Tibial artery (tissue), 4 donors: ENCODE measurements at regions not wholly inside any gene's neighbourhood (a gene's known extent, or its start where the extent isn't known, plus 50 kb on each side); places are given as distances from the start of the nearest gene placed in this dataset.

ENCODE experiments used
- DNase-seq, 2 donors: peaks; one replicate each; pipeline ENCODE4 v3.0.0-alpha.2; 2019
- H3K27ac ChIP-seq, 2 donors: fragments of 200-600 bp; sonication (generic) in 1 of 2; 1 replicate in 1 of 2; 2 replicates in 1 of 2; pipeline ENCODE4 v1.5.1; 2018 to 2019; ENCODE audit warnings: mild to moderate bottlenecking in 1 of 2
- H3K27me3 ChIP-seq, 2 donors: fragments of 200-600 bp; sonication (generic) in 1 of 2; one replicate each; pipeline versions ENCODE4 v1.5.1 to v1.6.0; 2016 to 2019
- H3K36me3 ChIP-seq, 3 donors: fragments of 200-600 bp; sonication (generic) in 2 of 3; one replicate each; pipeline ENCODE4 v1.5.1; 2016 to 2019; ENCODE audit warnings: mild to moderate bottlenecking in 2 of 3
- H3K4me1 ChIP-seq, 4 donors: fragments of 200-600 bp; sonication (generic) in 2 of 4; 1 replicate in 3 of 4; 2 replicates in 1 of 4; pipeline ENCODE4 v1.5.1; 2016 to 2019
- H3K4me3 ChIP-seq, 2 donors: fragments of 200-600 bp; sonication (generic) in 1 of 2; 1 replicate in 1 of 2; 2 replicates in 1 of 2; pipeline ENCODE4 v1.5.1; 2018 to 2019; ENCODE audit warnings: mild to moderate bottlenecking in 2 of 2
- H3K9me3 ChIP-seq, 3 donors: fragments of 200-600 bp; sonication (generic) in 1 of 3; one replicate each; pipeline ENCODE4 v1.5.1; 2016 to 2019
- CTCF ChIP-seq, 2 experiments: fragments of 200-600 bp in 1 of 2; fragments of 450-650 bp in 1 of 2; IDR thresholded peaks; one replicate each; pipeline ENCODE4 v1.5.1; 2017 to 2019; ENCODE audit warnings: antibody characterized with exemption in 2 of 2, mild to moderate bottlenecking in 1 of 2, moderate library complexity in 1 of 2
- intact Hi-C: fragments of 100-400 bp; cut with DNase I; formaldehyde crosslinking; loops from one replicate; pipeline ENCODE4 v1.15.0; 2023; ENCODE audit warnings: low total_unique reads

- Histone ChIP-seq H3K4me1 (no peaks in the 10 kb centered on the region), H3K4me3 (no peak overlapping the region), H3K27me3 (no peaks in the 10 kb centered on the region), H3K27ac (no peak overlapping the region), H3K9me3 (peaks cover 0 to 2% (median 0%) of the 10 kb centered on the region in 3 donors), H3K36me3 (no peaks in the 10 kb centered on the region)
- TF ChIP-seq CTCF (IDR thresholded peaks at IDR 0.05) = no peak
- intact Hi-C loops = no loop called here
- DNase-seq = no peak
Observed at GRCh38 chr4:23212558-23212957, 519.8 kb downstream of the GBA3 start.

- no peak for TF ChIP-seq CTCF (IDR thresholded peaks at IDR 0.05)
- no peak overlapping the region for H3K27ac ChIP-seq
- no peak for DNase-seq
- H3K9me3 ChIP-seq = peaks cover 0 to 10% (median 0%) of the 10 kb centered on the region in 3 donors
- no peak overlapping the region for H3K4me3 ChIP-seq
- intact Hi-C loops = no loop called here
- H3K4me1 ChIP-seq = no peaks in the 10 kb centered on the region
- H3K27me3 ChIP-seq = no peaks in the 10 kb centered on the region
- no peaks in the 10 kb centered on the region for H3K36me3 ChIP-seq
Observed at GRCh38 chr4:23207059-23207458, 514.3 kb downstream of the GBA3 start.

- Histone ChIP-seq H3K9me3 (peaks cover 0 to 10% (median 0%) of the 10 kb centered on the region in 3 donors), H3K27ac (no peak overlapping the region), H3K4me3 (no peak overlapping the region), H3K4me1 (no peaks in the 10 kb centered on the region), H3K27me3 (no peaks in the 10 kb centered on the region), H3K36me3 (no peaks in the 10 kb centered on the region)
- DNase-seq = no peak
- TF ChIP-seq CTCF (IDR thresholded peaks at IDR 0.05) = no peak
- intact Hi-C loops = no loop called here
Observed at GRCh38 chr4:23202712-23203247, 510.0 kb downstream of the GBA3 start.

GRCh38 chr4:23194751-23195150, 502.0 kb downstream of the GBA3 start:
- DNase-seq = no peak
- no peak overlapping the region for H3K4me3 ChIP-seq
- no peaks in the 10 kb centered on the region for H3K9me3 ChIP-seq
- no peak overlapping the region for H3K27ac ChIP-seq
- intact Hi-C loops = no loop called here
- H3K4me1 ChIP-seq = no peaks in the 10 kb centered on the region
- H3K27me3 ChIP-seq = no peaks in the 10 kb centered on the region
- no peaks in the 10 kb centered on the region for H3K36me3 ChIP-seq
- TF ChIP-seq CTCF (IDR thresholded peaks at IDR 0.05) = no peak

GRCh38 chr4:23174179-23174578, 481.4 kb downstream of the GBA3 start:
- no peak for DNase-seq
- no peaks in the 10 kb centered on the region for H3K9me3 ChIP-seq
- intact Hi-C loops = no loop called here

More at GRCh38 chr4:23174179-23174578, 481.4 kb downstream of the GBA3 start:
- Histone ChIP-seq H3K4me3 (no peak overlapping the region), H3K36me3 (no peaks in the 10 kb centered on the region), H3K27me3 (no peaks in the 10 kb centered on the region), H3K4me1 (no peaks in the 10 kb centered on the region), H3K27ac (no peak overlapping the region)
- TF ChIP-seq CTCF (IDR thresholded peaks at IDR 0.05) = no peak
